Activated naive CD4-positive, alpha-beta T cell treated with anti-CD3 and anti-CD28 coated beads, Interleukin-2, amount 10 ng/mL, durations not matched to agents 7 days and 5 days (primary cell): ENCODE measurements at regions not wholly inside any gene's neighbourhood (a gene's known extent, or its start where the extent isn't known, plus 50 kb on each side); places are given as distances from the start of the nearest gene placed in this dataset.
"Not testable (repeated sequence)": the region's sequence is repeated elsewhere in the genome, so short reads cannot be mapped to it uniquely, and the experiment has no call there.

Experiments used
- CTCF ChIA-PET: fragments of 350-600 bp; sonication (Branson Sonifier 250); formaldehyde crosslinking; loops from one replicate; lab custom pipeline; 2021; ENCODE audit warnings: antibody characterized with exemption; lab: Charles Lee
- DNase-seq: peaks from one replicate; pipeline ENCODE4 v3.0.0-alpha.2; 2020
- H3K27ac Mint-ChIP-seq: one replicate; pipeline ENCODE4 v1.8.0; 2021; ENCODE audit warnings: mild to moderate bottlenecking, moderate library complexity, mixed read lengths
- H3K27me3 Mint-ChIP-seq: one replicate; pipeline ENCODE4 v1.8.0; 2021; ENCODE audit warnings: mild to moderate bottlenecking, mixed read lengths
- H3K36me3 Mint-ChIP-seq: one replicate; pipeline ENCODE4 v1.8.0; 2021; ENCODE audit warnings: mixed read lengths
- H3K4me1 Mint-ChIP-seq: one replicate; pipeline ENCODE4 v1.8.0; 2021; ENCODE audit warnings: mixed read lengths
- H3K4me3 Mint-ChIP-seq: one replicate; pipeline ENCODE4 v1.8.0; 2021; ENCODE audit warnings: mild to moderate bottlenecking, moderate library complexity, mixed read lengths
- H3K9me3 Mint-ChIP-seq: one replicate; pipeline ENCODE4 v1.8.0; 2021; ENCODE audit warnings: mixed read lengths

DNA sequence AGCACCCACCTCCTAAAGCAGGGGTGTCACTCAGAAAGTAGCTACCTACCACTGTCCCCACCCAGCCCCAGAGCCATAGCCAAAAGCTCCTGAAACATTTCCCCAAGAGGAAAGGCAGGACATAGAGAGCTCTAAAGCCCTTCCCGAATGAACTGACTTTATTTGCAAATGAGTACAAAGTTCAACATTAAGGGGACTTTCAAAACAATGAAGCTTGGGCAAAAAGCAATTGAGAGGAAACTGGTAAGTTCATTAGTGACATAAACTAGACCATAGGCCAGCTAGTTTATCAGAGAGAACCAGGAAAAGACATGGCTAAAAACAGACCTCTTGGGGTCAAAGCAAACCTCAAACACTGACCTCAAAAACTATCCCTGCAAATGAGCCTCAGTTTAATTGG is 72.7 kb downstream of the IGLL5 start:
- CTCF ChIA-PET: interaction anchor here (0.6 to 9.8 kb wide), 19 partner anchors 11 to 425 kb away, joined by 3 to 162 read pairs (median 4); partner anchors contain the start of gene GNAZ
- H3K27ac Mint-ChIP-seq: no peak overlapping the region
- H3K4me1 Mint-ChIP-seq: no peaks in the 10 kb centered on the region
- H3K4me3 Mint-ChIP-seq: no peak overlapping the region
- no peak for DNase-seq
- H3K9me3 Mint-ChIP-seq: no peaks in the 10 kb centered on the region
- H3K27me3 Mint-ChIP-seq: peaks cover 40% of the 10 kb centered on the region
- no peaks in the 10 kb centered on the region for H3K36me3 Mint-ChIP-seq

DNA sequence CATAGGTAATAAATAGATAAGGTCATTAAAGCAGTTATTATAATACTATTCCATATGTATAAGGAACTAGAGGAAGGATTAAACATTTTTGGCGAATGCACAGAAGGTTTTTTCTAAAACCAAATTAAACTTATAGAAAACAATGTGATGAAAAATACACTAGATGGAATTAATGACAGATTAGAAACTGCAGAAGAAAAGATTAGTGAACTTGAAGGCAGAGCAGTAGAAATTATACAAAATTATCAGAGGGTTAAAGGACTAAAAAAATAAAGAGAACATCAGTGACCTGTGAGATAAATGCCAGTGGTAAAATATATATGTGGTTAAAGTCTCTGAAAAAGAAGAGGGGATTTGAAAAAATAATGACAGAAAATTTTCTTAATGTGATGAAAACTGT is 74.0 kb downstream of the IGLL5 start:
- H3K27me3 Mint-ChIP-seq: peaks cover 38% of the 10 kb centered on the region
- no peak overlapping the region for H3K27ac Mint-ChIP-seq

DNA sequence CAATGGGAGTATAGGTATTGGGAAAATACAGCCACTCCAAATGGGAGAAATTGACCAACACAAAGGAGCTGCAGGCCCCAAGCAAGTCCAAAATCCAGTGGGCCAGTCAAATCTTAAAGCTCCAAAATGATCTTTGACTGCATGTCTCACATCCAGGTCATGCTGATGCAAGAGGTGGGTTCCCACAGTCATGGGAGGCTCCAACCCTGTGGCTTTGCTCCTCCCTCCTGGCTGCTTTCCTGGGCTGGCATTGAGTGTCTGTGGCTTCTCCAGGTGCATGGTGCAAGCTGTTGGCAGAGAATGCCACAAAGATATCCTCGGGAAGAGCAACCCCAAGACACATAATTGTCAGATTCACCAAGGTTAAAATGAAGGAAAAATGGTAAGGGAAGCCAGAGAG is 80.8 kb downstream of the IGLL5 start:
- H3K9me3 Mint-ChIP-seq: no peaks in the 10 kb centered on the region
- CTCF ChIA-PET: no interaction called here
- no peaks in the 10 kb centered on the region for H3K36me3 Mint-ChIP-seq
- H3K27ac Mint-ChIP-seq: no peak overlapping the region
- peaks cover 26% of the 10 kb centered on the region for H3K27me3 Mint-ChIP-seq
- DNase-seq: no peak
- no peaks in the 10 kb centered on the region for H3K4me1 Mint-ChIP-seq
- no peak overlapping the region for H3K4me3 Mint-ChIP-seq

More for the DNA sequence above, 74.0 kb downstream of the IGLL5 start:
- H3K4me1 Mint-ChIP-seq: no peaks in the 10 kb centered on the region
- H3K36me3 Mint-ChIP-seq: no peaks in the 10 kb centered on the region
- H3K9me3 Mint-ChIP-seq: no peaks in the 10 kb centered on the region
- H3K4me3 Mint-ChIP-seq: no peak overlapping the region
- no peak for DNase-seq
- CTCF ChIA-PET: interaction anchor here (0.9 to 9.8 kb wide), 3 partner anchors 162 to 176 kb away, joined by 3 to 162 read pairs (median 5); no protein-coding TSS in a partner anchor

DNA sequence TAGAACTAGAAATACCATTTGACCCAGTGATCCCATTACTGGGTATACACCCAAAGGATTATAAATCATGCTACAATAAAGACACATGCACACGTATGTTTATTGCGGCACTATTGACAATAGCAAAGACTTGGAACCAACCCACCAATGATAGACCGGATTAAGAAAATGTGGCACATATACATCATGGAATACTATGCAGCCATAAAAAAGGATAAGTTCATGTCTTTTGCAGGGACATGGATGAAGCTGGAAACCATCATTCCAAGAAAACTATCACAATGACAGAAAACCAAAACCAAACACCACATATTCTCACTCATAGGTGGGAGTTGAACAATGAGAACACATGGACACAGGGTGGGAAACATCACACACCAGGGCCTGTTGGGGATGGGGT is 85.0 kb downstream of the IGLL5 start:
- H3K4me3 Mint-ChIP-seq, H3K9me3 Mint-ChIP-seq, H3K36me3 Mint-ChIP-seq, H3K27ac Mint-ChIP-seq, CTCF ChIA-PET, DNase-seq, H3K4me1 Mint-ChIP-seq: not testable (repeated sequence)
- H3K27me3 Mint-ChIP-seq: peaks cover 30% of the 10 kb centered on the region

DNA sequence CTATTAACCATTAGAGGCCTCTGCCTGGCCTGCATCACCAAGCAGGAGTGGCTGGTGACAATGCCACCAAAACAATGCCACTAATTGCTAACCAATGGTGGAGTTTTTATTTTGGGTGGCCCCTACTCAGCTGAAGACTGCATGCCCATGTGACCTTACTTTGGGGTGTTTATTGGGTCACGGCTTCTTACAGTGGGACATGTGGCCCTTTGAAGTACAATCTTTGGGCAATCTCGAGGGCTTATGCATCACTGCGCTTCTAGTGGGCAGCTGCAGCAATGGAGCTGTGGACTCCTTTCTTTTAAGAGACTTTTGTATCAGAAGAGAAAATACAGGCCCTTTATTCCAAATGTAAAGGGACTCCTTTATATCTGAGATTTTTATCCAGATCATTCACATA is 85.7 kb downstream of the IGLL5 start:
- H3K4me1 Mint-ChIP-seq: no peaks in the 10 kb centered on the region
- H3K9me3 Mint-ChIP-seq: no peaks in the 10 kb centered on the region
- CTCF ChIA-PET: no interaction called here
- no peaks in the 10 kb centered on the region for H3K36me3 Mint-ChIP-seq
- DNase-seq: no peak
- H3K4me3 Mint-ChIP-seq: no peak overlapping the region
- H3K27me3 Mint-ChIP-seq: peaks cover 23% of the 10 kb centered on the region
- H3K27ac Mint-ChIP-seq: no peak overlapping the region

DNA sequence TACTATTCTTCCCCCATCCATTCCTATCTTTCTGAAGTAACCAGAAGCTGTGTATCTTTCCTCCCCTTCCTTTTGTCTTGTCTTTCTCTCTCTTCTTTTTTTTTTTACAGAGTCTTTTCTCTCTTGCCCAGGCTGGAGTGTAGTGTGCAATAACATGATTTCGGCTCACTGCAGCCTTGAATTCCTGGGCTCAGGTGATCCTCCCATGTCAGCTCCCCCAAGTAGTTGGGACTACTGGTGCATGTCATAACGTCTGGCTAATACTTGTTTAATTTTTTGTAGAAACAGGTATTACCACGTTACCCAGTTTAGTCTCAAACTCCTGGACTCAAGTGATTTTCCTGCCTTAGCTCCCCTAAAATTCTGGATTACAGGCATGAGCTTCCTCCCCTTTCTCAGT is 86.5 kb downstream of the IGLL5 start:
- Mint-ChIP-seq H3K4me3 (no peak overlapping the region), H3K27ac (no peak overlapping the region), H3K27me3 (peaks cover 19% of the 10 kb centered on the region), H3K4me1 (no peaks in the 10 kb centered on the region), H3K9me3 (peaks cover 1% of the 10 kb centered on the region), H3K36me3 (no peaks in the 10 kb centered on the region)
- no peak for DNase-seq
- CTCF ChIA-PET: interaction anchor here (0.7 to 1.5 kb wide), 7 partner anchors 14 to 604 kb away, joined by 3 to 5 read pairs (median 3); no protein-coding TSS in a partner anchor

DNA sequence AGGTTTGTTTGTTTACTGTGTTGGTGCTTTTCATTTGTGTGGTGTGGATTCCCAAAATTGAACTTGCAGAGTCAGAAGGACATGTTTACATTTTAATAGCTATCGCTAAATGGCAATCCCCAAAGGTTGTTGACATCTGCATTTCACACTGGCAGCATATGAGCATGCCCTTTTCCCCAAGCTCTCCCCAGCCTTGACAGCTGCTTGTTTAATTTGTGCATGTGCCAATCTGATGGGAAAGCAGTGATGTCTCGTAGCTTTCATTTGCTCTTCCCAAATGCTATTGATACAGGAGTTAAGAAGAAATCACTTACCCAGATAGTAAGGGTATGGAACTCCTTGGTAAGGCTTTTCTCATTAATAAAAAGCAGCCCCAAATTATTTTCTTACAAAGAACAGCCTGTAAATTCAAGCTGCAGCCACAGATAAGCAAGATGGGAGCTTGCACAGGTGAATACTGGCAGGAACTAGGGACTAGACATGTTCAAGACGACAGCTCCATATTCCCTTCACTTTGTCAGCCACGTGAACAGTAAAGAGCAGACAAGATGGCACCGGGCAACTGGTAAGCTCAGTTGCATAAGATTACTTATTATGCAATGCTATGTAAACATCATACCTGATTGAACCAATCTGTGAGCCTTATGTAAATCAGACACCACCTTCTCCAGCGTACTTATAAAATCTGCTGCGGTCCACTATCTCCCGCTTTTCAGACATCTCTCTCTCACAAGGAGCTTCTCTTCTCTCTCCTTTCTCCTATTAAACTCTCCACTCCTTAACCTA is 87.4 kb downstream of the IGLL5 start:
- no peaks in the 10 kb centered on the region for H3K36me3 Mint-ChIP-seq
- CTCF ChIA-PET: interaction anchor here (0.7 to 1.5 kb wide), 8 partner anchors 15 to 605 kb away, joined by 3 to 5 read pairs (median 4); no protein-coding TSS in a partner anchor
- no peak overlapping the region for H3K4me3 Mint-ChIP-seq
- DNase-seq: no peak
- H3K27me3 Mint-ChIP-seq: peaks cover 19% of the 10 kb centered on the region
- H3K9me3 Mint-ChIP-seq: peaks cover 1% of the 10 kb centered on the region
- H3K27ac Mint-ChIP-seq: no peak overlapping the region
- H3K4me1 Mint-ChIP-seq: no peaks in the 10 kb centered on the region

DNA sequence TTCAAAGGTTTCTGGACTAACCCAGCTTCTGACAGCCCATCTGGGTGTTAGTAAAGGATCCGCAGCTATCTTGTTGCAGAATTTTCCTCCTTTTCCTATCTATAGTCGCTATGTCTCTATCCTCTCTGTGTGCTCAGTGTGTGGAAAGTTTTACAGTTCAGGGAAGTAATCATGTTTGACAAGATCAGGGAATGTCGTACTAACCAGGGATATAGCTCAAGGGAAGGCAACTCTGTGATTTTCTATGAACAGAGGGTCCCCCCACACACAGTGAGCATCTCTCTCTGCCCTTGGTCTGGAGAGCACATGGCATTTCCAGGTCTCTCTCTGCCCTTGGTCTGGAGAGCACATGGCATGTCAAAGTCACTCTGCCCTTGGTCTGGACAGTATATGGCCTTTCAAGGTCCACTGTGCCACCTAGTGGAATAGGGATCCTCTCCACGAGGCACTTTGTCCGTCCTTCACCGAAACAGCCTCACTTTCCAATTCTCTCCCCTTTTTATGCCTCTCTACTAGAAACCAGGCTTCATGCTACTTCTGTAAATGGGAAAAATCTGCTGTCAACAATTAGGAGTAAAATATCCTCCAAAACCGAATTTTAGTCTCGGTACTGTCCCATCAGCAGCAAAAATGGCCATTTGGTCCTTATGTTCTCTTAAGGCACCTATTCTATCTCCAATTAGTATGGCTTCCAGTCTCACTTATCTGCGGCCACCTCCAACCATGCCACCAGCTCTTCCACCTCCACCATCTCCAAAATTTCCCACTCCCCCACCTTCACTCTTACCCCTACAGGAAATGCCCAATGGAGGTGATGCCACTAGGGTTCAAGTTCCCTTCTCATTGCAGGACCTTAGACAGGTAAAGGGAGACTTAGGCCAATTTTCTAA is 88.7 kb downstream of the IGLL5 start:
- no peak for DNase-seq
- peaks cover 12% of the 10 kb centered on the region for H3K27me3 Mint-ChIP-seq
- H3K4me1 Mint-ChIP-seq: no peaks in the 10 kb centered on the region
- CTCF ChIA-PET: interaction anchor here (0.6 to 1.1 kb wide), 4 partner anchors 16 to 145 kb away, joined by 3 to 4 read pairs (median 4); no protein-coding TSS in a partner anchor
- peaks cover 7% of the 10 kb centered on the region for H3K9me3 Mint-ChIP-seq
- no peak overlapping the region for H3K27ac Mint-ChIP-seq
- H3K36me3 Mint-ChIP-seq: no peaks in the 10 kb centered on the region
- no peak overlapping the region for H3K4me3 Mint-ChIP-seq

DNA sequence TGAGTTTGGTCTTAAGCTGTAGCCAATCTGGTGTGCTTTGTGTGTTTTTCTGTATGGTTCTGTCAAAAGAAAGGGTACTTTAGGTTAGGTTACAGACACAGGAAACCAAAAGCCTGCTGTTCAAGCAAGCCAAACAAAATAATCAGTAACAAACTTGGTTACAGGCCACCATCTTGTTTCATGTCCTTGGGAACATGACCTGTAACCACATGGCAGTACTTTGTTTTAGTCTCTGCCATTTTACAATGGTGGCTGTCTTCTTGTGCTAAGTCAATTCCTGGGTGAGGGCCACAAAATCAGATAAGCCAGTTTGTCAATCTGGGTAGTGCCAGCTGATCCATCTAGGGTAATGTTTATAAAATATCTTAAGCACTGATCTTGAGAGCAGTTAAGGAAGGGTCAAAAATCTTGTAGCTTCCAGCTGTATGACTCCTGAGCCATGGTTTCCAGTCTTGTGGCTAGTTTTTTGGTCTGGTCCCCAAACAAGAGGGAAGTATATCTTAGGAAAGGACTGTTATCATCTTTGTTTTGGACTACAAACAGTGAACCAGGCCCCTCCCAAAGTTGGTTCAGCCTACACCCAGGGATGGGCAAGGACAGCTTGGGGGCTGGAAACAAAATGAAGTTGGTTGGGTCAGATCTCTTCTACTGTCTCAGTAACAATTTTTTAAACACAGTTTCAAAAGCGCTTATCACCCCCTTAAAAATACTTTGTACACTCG is 90.0 kb downstream of the IGLL5 start:
- no peak for DNase-seq
- Mint-ChIP-seq H3K9me3 (peaks cover 10% of the 10 kb centered on the region), H3K27me3 (peaks cover 11% of the 10 kb centered on the region), H3K36me3 (no peaks in the 10 kb centered on the region), H3K27ac (no peak overlapping the region), H3K4me1 (no peaks in the 10 kb centered on the region), H3K4me3 (no peak overlapping the region)
- CTCF ChIA-PET: interaction anchor here (1.1 kb wide), 1 partner anchor 18 kb away, joined by 3 read pairs; no protein-coding TSS in a partner anchor

DNA sequence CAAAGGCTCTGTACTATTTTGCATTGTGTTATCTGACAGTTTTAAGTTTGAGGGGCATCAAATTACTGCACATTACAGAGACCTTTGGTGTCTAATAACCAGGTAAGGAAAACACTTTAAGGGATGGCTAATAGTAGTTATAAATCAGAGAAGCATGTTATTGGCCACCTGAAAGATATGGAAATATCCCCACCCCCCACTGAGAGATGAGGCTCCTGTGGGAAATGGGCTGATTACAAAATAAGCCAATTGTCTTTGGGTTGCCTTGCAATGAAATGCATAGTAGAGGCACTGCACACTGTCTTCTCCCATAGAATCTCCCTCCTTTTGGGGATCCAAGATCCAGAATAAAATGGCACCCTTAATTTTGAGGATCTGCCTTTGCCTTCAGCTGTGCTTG is 91.0 kb downstream of the IGLL5 start:
- Mint-ChIP-seq H3K27ac (no peak overlapping the region), H3K4me1 (no peaks in the 10 kb centered on the region), H3K9me3 (peaks cover 10% of the 10 kb centered on the region), H3K4me3 (no peak overlapping the region), H3K36me3 (no peaks in the 10 kb centered on the region), H3K27me3 (peaks cover 11% of the 10 kb centered on the region)
- CTCF ChIA-PET: no interaction called here
- no peak for DNase-seq

DNA sequence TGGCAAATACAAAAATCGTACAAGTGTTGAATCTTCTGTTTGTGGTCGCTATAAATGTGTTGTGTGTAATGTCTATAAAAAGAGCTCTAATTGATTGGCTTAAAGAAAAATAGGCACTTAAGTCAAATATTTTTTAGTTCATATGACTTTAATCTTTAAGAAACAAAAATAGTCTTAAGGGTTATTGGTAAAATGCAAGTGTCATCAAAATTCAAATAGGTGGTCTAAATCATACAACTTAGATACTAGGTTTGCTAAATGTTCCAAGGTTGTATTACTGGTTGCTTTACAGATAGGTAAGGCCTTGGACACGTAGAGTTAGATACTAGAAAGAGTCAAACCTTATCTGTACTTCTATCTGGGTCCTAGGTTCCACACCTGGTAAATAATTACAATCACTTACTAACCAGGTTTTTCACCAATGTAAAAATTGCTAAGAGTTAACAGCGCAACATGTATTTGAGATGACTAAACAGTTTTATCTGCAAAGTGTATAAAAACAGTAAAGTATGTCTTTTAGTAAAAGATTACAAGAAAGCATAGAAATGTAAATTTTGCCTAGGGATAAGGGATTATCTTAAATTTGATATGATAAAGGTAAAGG is 91.1 kb upstream of the GNAZ start:
- no peaks in the 10 kb centered on the region for H3K4me1 Mint-ChIP-seq
- DNase-seq: no peak
- H3K27me3 Mint-ChIP-seq: peaks cover 11% of the 10 kb centered on the region
- no peak overlapping the region for H3K4me3 Mint-ChIP-seq
- peaks cover 10% of the 10 kb centered on the region for H3K9me3 Mint-ChIP-seq
- no peak overlapping the region for H3K27ac Mint-ChIP-seq
- no peaks in the 10 kb centered on the region for H3K36me3 Mint-ChIP-seq
- CTCF ChIA-PET: no interaction called here

DNA sequence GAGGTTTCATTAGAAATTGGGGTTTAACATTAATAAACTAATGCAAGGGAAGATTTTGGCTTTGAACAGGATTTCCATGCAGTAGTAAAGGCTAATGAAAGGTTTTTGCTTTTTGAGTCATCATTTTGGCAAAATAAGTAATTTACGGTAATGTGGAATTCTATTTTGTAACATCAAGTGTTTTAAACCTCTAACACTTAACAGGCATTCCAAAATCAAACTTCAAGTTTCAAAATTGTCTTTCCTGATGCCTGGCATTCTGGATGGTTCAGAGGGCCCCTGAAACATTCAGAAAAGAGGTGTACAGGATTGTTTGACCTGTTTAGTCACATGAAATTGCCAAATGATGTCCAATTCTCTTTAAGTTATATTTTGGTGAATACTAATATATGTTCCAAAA is 90.4 kb upstream of the GNAZ start:
- DNase-seq: no peak
- Mint-ChIP-seq H3K27ac (no peak overlapping the region), H3K9me3 (peaks cover 10% of the 10 kb centered on the region), H3K4me1 (no peaks in the 10 kb centered on the region), H3K36me3 (no peaks in the 10 kb centered on the region), H3K27me3 (peaks cover 11% of the 10 kb centered on the region), H3K4me3 (no peak overlapping the region)
- CTCF ChIA-PET: no interaction called here

DNA sequence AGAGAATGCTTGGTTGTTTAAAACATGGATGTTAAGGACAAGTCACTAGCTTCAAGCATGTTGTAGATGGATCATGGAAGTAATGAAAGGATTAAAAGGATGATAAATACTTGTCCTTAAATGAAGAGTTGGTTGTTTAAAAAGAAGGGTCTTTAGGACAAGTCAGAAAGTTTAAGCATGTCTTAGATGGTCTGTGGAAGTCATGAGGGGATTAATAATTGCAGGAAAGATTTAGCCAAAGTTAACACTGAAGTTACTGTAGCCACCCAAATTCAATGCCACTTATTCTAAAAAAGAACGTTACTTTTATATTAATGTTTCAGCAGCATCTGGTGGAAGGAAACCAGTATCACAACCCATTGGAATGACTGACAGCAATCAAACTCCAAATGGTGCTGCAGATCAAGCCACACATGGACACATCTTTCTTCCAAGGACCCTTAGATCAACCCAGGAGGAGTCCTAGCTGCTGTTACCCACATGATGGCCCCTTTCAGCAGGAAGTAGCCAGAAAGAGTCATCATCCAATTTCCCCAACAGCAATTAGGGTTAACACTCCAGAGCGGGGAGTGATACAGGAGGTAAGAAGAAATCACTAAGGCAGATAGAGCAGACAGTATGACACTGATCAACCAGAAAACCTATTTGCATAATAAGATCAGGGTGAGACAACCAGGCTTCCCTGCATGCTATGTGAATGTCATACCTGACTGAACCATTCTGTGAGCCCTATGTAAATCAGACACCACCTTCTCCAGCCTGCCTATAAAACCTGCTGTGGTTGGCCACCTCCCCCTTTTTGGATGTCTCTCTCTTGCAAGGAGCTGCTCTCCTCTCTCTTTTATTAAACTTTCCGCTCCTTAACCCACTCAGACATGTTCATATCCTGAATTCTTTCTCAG is 88.4 kb upstream of the GNAZ start:
- H3K9me3 Mint-ChIP-seq: peaks cover 10% of the 10 kb centered on the region
- H3K27ac Mint-ChIP-seq: no peak overlapping the region
- H3K27me3 Mint-ChIP-seq: peaks cover 7% of the 10 kb centered on the region
- no peaks in the 10 kb centered on the region for H3K36me3 Mint-ChIP-seq
- H3K4me3 Mint-ChIP-seq: no peak overlapping the region
- CTCF ChIA-PET: no interaction called here
- H3K4me1 Mint-ChIP-seq: no peaks in the 10 kb centered on the region
- no peak for DNase-seq
